ENCODE measurements at regions not wholly inside any gene's neighbourhood (a gene's known extent, or its start where the extent isn't known, plus 50 kb on each side); places are given as distances from the start of the nearest gene placed in this dataset.

DNA sequence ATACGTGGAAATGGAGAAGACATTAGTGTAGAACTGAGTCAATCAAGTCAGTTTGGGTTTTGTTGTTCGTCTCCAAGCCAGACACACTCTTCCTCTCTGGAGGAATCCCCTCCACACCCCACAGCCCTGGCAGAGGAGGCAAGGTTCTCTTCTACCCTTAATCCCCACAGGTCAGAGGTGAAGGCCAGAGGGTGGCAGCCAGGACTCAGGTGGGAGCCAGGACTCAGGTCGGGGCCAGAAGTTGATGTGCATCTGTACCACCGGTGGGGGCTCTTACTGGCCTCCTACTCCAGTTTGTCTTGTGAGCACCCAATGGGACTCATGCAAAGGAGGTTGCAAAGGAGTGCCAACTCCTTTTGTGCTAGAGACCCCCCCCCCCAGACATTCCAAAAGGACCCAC lies 126.4 kb downstream of the TBXT start:
- H3K4me1 ChIP-seq (ENCODE audit: control insufficient read depth, extremely low read depth, insufficient read depth, low read length), result no peaks in the 10 kb centered on the region
- no peaks in the 10 kb centered on the region for H3K36me3 ChIP-seq (ENCODE audit: control insufficient read depth in 2 of 2, extremely low read depth in 1 of 2, insufficient read depth in 2 of 2, low read length in 2 of 2)
- intact Hi-C loops (cut with micrococcal nuclease) (no loop called here), dilution Hi-C loops (cut with MboI; ENCODE audit: extremely low pct_ligation_motif_present, low sequenced_read_pairs) (no loop called here)
- H3K9me3 ChIP-seq (replicated peaks; ENCODE audit: control insufficient read depth, insufficient read depth, low read length), result no peaks in the 10 kb centered on the region
- no peak overlapping the region for H3K4me3 ChIP-seq (replicated peaks in 1 of 3; ENCODE audit: insufficient read depth in 1 of 3, low read depth in 1 of 3, low read length in 3 of 3)
- FAIRE-seq, result no peak
- H3K79me2 ChIP-seq (ENCODE audit: control insufficient read depth, insufficient read depth, low read length), result no peaks in the 10 kb centered on the region
- H3K4me2 ChIP-seq (ENCODE audit: insufficient read depth, low read length), result no peak overlapping the region
- ChIA-PET CTCF (no interaction called here), POLR2A (no interaction called here)
- H3K27ac ChIP-seq (ENCODE audit: insufficient read depth, low read depth, low read length), result no peak overlapping the region
- no peak overlapping the region for H2AFZ ChIP-seq (ENCODE audit: low read depth, low read length)
- no peak for DNase-seq (ENCODE audit: low read depth, low spot score)
- no peaks in the 10 kb centered on the region for H3K27me3 ChIP-seq (ENCODE audit: control insufficient read depth in 2 of 2, insufficient read depth in 2 of 2, low read length in 2 of 2)
- no peaks in the 10 kb centered on the region for H3K9me1 ChIP-seq (replicated peaks; ENCODE audit: control insufficient read depth, extremely low read depth, insufficient read depth, low read length)
- H3K9ac ChIP-seq (replicated peaks; ENCODE audit: extremely low read depth, insufficient read depth, low read length), result no peak overlapping the region
- TF ChIP-seq, protein P1, sequence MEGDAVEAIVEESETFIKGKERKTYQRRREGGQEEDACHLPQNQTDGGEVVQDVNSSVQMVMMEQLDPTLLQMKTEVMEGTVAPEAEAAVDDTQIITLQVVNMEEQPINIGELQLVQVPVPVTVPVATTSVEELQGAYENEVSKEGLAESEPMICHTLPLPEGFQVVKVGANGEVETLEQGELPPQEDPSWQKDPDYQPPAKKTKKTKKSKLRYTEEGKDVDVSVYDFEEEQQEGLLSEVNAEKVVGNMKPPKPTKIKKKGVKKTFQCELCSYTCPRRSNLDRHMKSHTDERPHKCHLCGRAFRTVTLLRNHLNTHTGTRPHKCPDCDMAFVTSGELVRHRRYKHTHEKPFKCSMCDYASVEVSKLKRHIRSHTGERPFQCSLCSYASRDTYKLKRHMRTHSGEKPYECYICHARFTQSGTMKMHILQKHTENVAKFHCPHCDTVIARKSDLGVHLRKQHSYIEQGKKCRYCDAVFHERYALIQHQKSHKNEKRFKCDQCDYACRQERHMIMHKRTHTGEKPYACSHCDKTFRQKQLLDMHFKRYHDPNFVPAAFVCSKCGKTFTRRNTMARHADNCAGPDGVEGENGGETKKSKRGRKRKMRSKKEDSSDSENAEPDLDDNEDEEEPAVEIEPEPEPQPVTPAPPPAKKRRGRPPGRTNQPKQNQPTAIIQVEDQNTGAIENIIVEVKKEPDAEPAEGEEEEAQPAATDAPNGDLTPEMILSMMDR (IDR thresholded peaks at IDR 0.05; ENCODE audit: extremely low read depth in 1 of 2, insufficient read depth in 1 of 2, low read depth in 1 of 2, low read length in 2 of 2), result no peak
- TF ChIP-seq EZH2 (IDR thresholded peaks at IDR 0.05; ENCODE audit: borderline replicate concordance, low read depth, low read length, severe bottlenecking), result no peak
- TF ChIP-seq POLR2AphosphoS5 (IDR thresholded peaks at IDR 0.05; ENCODE audit: insufficient read depth, low read depth, low read length), result no peak
- TF ChIP-seq JUN (IDR thresholded peaks at IDR 0.05; ENCODE audit: borderline replicate concordance, insufficient read depth, insufficient read length, low read depth), result no peak
- no peak for TF ChIP-seq POLR2A (IDR thresholded peaks at IDR 0.05; ENCODE audit: low read depth, low read length)
- no peak for TF ChIP-seq GATA2 (IDR thresholded peaks at IDR 0.05; ENCODE audit: insufficient read depth, insufficient read length, low read depth, low read length)
- TF ChIP-seq MYC (IDR thresholded peaks at IDR 0.05; ENCODE audit: low read depth, low read length), result no peak
- no peak for TF ChIP-seq FOS (IDR thresholded peaks at IDR 0.05; ENCODE audit: borderline replicate concordance, insufficient read depth, low read length)
- TF ChIP-seq, protein P2, sequence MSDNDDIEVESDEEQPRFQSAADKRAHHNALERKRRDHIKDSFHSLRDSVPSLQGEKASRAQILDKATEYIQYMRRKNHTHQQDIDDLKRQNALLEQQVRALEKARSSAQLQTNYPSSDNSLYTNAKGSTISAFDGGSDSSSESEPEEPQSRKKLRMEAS (IDR thresholded peaks at IDR 0.05; ENCODE audit: insufficient read depth, insufficient read length), result no peak
- BruUV-seq (replicated peaks), result no TSS peak
- H4K20me1 ChIP-seq (replicated peaks; ENCODE audit: control insufficient read depth, extremely low read depth, insufficient read depth, low read length), result no peaks in the 10 kb centered on the region

Measured in endothelial cell of umbilical vein (primary cell).